ENCODE measurements at regions not wholly inside any gene's neighbourhood (a gene's known extent, or its start where the extent isn't known, plus 50 kb on each side); places are given as distances from the start of the nearest gene placed in this dataset.

GRCh38 chr6:87925373-87926060 is 122.1 kb upstream of the SPACA1 start:
- H3K9ac ChIP-seq (ENCODE audit: low read depth, low read length) = no peak overlapping the region

GRCh38 chr6:87923389-87924050 is 124.1 kb upstream of the SPACA1 start:
- no peaks in the 10 kb centered on the region for H4K20me1 ChIP-seq (ENCODE audit: insufficient read depth, low read length)
- TF ChIP-seq CTCF (IDR thresholded peaks at IDR 0.05; ENCODE audit: borderline replicate concordance, extremely low read depth, low read length, poor library complexity, severe bottlenecking) (no peak), EZH2 (IDR thresholded peaks at IDR 0.05; ENCODE audit: borderline replicate concordance, low read depth, low read length, severe bottlenecking) (no peak)
- no peaks in the 10 kb centered on the region for H3K9me3 ChIP-seq (ENCODE audit: insufficient read depth, low read length, severe bottlenecking)
- H3K27ac ChIP-seq (ENCODE audit: low read length) = no peak overlapping the region
- DNase-seq (no peak), ATAC-seq (ENCODE audit: insufficient read depth, low read depth) (no peak)
- no peak overlapping the region for H3K4me3 ChIP-seq (ENCODE audit: low read depth in 1 of 2, low read length in 2 of 2)
- H3K27me3 ChIP-seq (ENCODE audit: insufficient read depth, low read length, poor library complexity) = no peaks in the 10 kb centered on the region
- H3K4me2 ChIP-seq (ENCODE audit: insufficient read depth, low read length) = no peak overlapping the region
- no peaks in the 10 kb centered on the region for H3K36me3 ChIP-seq (ENCODE audit: insufficient read depth, low read length)
- no peaks in the 10 kb centered on the region for H3K4me1 ChIP-seq (ENCODE audit: insufficient read depth, low read length)
- no peak overlapping the region for H3K9ac ChIP-seq (ENCODE audit: low read depth, low read length)
- no peaks in the 10 kb centered on the region for H3K79me2 ChIP-seq (ENCODE audit: insufficient read depth, low read length)
- H2AFZ ChIP-seq (ENCODE audit: low read depth, low read length) = no peak overlapping the region

More at GRCh38 chr6:87925373-87926060, 122.1 kb upstream of the SPACA1 start:
- Histone ChIP-seq H3K79me2 (ENCODE audit: insufficient read depth, low read length) (no peaks in the 10 kb centered on the region), H3K4me3 (ENCODE audit: low read depth in 1 of 2, low read length in 2 of 2) (no peak overlapping the region), H2AFZ (ENCODE audit: low read depth, low read length) (no peak overlapping the region), H3K27ac (ENCODE audit: low read length) (no peak overlapping the region), H3K27me3 (ENCODE audit: insufficient read depth, low read length, poor library complexity) (no peaks in the 10 kb centered on the region), H4K20me1 (ENCODE audit: insufficient read depth, low read length) (no peaks in the 10 kb centered on the region), H3K9me3 (ENCODE audit: insufficient read depth, low read length, severe bottlenecking) (no peaks in the 10 kb centered on the region), H3K4me2 (ENCODE audit: insufficient read depth, low read length) (no peak overlapping the region), H3K4me1 (ENCODE audit: insufficient read depth, low read length) (no peaks in the 10 kb centered on the region), H3K36me3 (ENCODE audit: insufficient read depth, low read length) (no peaks in the 10 kb centered on the region)
- TF ChIP-seq EZH2 (IDR thresholded peaks at IDR 0.05; ENCODE audit: borderline replicate concordance, low read depth, low read length, severe bottlenecking) (no peak), CTCF (IDR thresholded peaks at IDR 0.05; ENCODE audit: borderline replicate concordance, extremely low read depth, low read length, poor library complexity, severe bottlenecking) (no peak)
- no peak for DNase-seq
- ATAC-seq (ENCODE audit: insufficient read depth, low read depth) = no peak

- no peaks in the 10 kb centered on the region for H3K9me3 ChIP-seq (ENCODE audit: insufficient read depth, low read length, severe bottlenecking)
- no peak overlapping the region for H3K4me2 ChIP-seq (ENCODE audit: insufficient read depth, low read length)
- H3K4me1 ChIP-seq (ENCODE audit: insufficient read depth, low read length) = no peaks in the 10 kb centered on the region
- H3K79me2 ChIP-seq (ENCODE audit: insufficient read depth, low read length) = no peaks in the 10 kb centered on the region
- peak; percentile 35; the same call in 2 of the 3 replicates for ATAC-seq (ENCODE audit: insufficient read depth, low read depth)
- no peak for TF ChIP-seq EZH2 (IDR thresholded peaks at IDR 0.05; ENCODE audit: borderline replicate concordance, low read depth, low read length, severe bottlenecking)
- H4K20me1 ChIP-seq (ENCODE audit: insufficient read depth, low read length) = no peaks in the 10 kb centered on the region
- no peak overlapping the region for H2AFZ ChIP-seq (ENCODE audit: low read depth, low read length)
- DNase-seq = no peak
- no peak overlapping the region for H3K27ac ChIP-seq (ENCODE audit: low read length)
- H3K9ac ChIP-seq (ENCODE audit: low read depth, low read length) = no peak overlapping the region
- no peak overlapping the region for H3K4me3 ChIP-seq (ENCODE audit: low read depth in 1 of 2, low read length in 2 of 2)
- no peaks in the 10 kb centered on the region for H3K27me3 ChIP-seq (ENCODE audit: insufficient read depth, low read length, poor library complexity)
- H3K36me3 ChIP-seq (ENCODE audit: insufficient read depth, low read length) = no peaks in the 10 kb centered on the region
Observed at GRCh38 chr6:87922947-87923330, 124.7 kb upstream of the SPACA1 start.

GRCh38 chr6:87922196-87922946 is 125.3 kb upstream of the SPACA1 start:
- Histone ChIP-seq H3K9me3 (ENCODE audit: insufficient read depth, low read length, severe bottlenecking) (no peaks in the 10 kb centered on the region), H4K20me1 (ENCODE audit: insufficient read depth, low read length) (no peaks in the 10 kb centered on the region), H3K4me2 (ENCODE audit: insufficient read depth, low read length) (no peak overlapping the region), H3K79me2 (ENCODE audit: insufficient read depth, low read length) (no peaks in the 10 kb centered on the region), H3K4me3 (ENCODE audit: low read depth in 1 of 2, low read length in 2 of 2) (no peak overlapping the region), H3K27me3 (ENCODE audit: insufficient read depth, low read length, poor library complexity) (no peaks in the 10 kb centered on the region), H3K9ac (ENCODE audit: low read depth, low read length) (no peak overlapping the region), H2AFZ (ENCODE audit: low read depth, low read length) (no peak overlapping the region), H3K4me1 (ENCODE audit: insufficient read depth, low read length) (no peaks in the 10 kb centered on the region), H3K27ac (ENCODE audit: low read length) (no peak overlapping the region), H3K36me3 (ENCODE audit: insufficient read depth, low read length) (no peaks in the 10 kb centered on the region)
- no peak for DNase-seq
- ATAC-seq (ENCODE audit: insufficient read depth, low read depth) = no peak
- TF ChIP-seq EZH2 (IDR thresholded peaks at IDR 0.05; ENCODE audit: borderline replicate concordance, low read depth, low read length, severe bottlenecking) (no peak), CTCF (IDR thresholded peaks at IDR 0.05; ENCODE audit: borderline replicate concordance, extremely low read depth, low read length, poor library complexity, severe bottlenecking) (no peak)

Data from DND-41 (cell line).